Right lobe of liver (tissue), 4 donors: ENCODE measurements at regions not wholly inside any gene's neighbourhood (a gene's known extent, or its start where the extent isn't known, plus 50 kb on each side); places are given as distances from the start of the nearest gene placed in this dataset.

Source experiments
- POLR2A ChIP-seq: fragments of 450-650 bp; IDR thresholded peaks from one replicate; pipeline ENCODE4 v1.6.1; 2017; ENCODE audit warnings: antibody characterized with exemption, mild to moderate bottlenecking
- TF ChIP-seq, protein P1 (sequence below), 4 donors: fragments of 200-600 bp in 3 of 4; fragments of 450-650 bp in 1 of 4; IDR thresholded peaks; one replicate each; pipeline versions ENCODE4 v1.5.1 to v1.8.0; 2016 to 2022; ENCODE audit warnings: antibody characterized with exemption in 4 of 4, mild to moderate bottlenecking in 2 of 4
- donor health status: DM: no; HTN: no; CAD: no.
- donor health status: DM: no; HTN: no; CAD: no.
- donor health status: DM: no; HTN: yes; CAD: no.

GRCh38 chr11:109869536-109869935, 223.7 kb upstream of the ZC3H12C start:
- TF ChIP-seq, protein P1, sequence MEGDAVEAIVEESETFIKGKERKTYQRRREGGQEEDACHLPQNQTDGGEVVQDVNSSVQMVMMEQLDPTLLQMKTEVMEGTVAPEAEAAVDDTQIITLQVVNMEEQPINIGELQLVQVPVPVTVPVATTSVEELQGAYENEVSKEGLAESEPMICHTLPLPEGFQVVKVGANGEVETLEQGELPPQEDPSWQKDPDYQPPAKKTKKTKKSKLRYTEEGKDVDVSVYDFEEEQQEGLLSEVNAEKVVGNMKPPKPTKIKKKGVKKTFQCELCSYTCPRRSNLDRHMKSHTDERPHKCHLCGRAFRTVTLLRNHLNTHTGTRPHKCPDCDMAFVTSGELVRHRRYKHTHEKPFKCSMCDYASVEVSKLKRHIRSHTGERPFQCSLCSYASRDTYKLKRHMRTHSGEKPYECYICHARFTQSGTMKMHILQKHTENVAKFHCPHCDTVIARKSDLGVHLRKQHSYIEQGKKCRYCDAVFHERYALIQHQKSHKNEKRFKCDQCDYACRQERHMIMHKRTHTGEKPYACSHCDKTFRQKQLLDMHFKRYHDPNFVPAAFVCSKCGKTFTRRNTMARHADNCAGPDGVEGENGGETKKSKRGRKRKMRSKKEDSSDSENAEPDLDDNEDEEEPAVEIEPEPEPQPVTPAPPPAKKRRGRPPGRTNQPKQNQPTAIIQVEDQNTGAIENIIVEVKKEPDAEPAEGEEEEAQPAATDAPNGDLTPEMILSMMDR (IDR thresholded peaks at IDR 0.05), result no peak
- TF ChIP-seq POLR2A, result no peak
